Neuron (in vitro differentiated cells): ENCODE measurements at regions not wholly inside any gene's neighbourhood (a gene's known extent, or its start where the extent isn't known, plus 50 kb on each side); places are given as distances from the start of the nearest gene placed in this dataset.

Source experiments
- H2AFZ ChIP-seq: one replicate; pipeline ENCODE4 v1.6.1; 2013; ENCODE audit warnings: low read depth, mild to moderate bottlenecking, inconsistent platforms, low read length, moderate library complexity
- H3K27me3 ChIP-seq: one replicate; pipeline ENCODE4 v1.6.1; 2013; ENCODE audit warnings: low read length; ENCODE audit not compliant: insufficient read depth
- H3K36me3 ChIP-seq: one replicate; pipeline ENCODE4 v1.6.1; 2013; ENCODE audit warnings: low read length; ENCODE audit not compliant: insufficient read depth
- H3K4me1 ChIP-seq: one replicate; pipeline ENCODE4 v1.6.1; 2013; ENCODE audit warnings: low read length; ENCODE audit not compliant: insufficient read depth
- H3K4me3 ChIP-seq: 2 replicates; pipeline ENCODE4 v1.5.1; 2013; ENCODE audit warnings: mild to moderate bottlenecking, low read length, moderate library complexity
- H3K9me3 ChIP-seq: one replicate; pipeline ENCODE4 v1.6.1; 2013; ENCODE audit warnings: low read length

DNA sequence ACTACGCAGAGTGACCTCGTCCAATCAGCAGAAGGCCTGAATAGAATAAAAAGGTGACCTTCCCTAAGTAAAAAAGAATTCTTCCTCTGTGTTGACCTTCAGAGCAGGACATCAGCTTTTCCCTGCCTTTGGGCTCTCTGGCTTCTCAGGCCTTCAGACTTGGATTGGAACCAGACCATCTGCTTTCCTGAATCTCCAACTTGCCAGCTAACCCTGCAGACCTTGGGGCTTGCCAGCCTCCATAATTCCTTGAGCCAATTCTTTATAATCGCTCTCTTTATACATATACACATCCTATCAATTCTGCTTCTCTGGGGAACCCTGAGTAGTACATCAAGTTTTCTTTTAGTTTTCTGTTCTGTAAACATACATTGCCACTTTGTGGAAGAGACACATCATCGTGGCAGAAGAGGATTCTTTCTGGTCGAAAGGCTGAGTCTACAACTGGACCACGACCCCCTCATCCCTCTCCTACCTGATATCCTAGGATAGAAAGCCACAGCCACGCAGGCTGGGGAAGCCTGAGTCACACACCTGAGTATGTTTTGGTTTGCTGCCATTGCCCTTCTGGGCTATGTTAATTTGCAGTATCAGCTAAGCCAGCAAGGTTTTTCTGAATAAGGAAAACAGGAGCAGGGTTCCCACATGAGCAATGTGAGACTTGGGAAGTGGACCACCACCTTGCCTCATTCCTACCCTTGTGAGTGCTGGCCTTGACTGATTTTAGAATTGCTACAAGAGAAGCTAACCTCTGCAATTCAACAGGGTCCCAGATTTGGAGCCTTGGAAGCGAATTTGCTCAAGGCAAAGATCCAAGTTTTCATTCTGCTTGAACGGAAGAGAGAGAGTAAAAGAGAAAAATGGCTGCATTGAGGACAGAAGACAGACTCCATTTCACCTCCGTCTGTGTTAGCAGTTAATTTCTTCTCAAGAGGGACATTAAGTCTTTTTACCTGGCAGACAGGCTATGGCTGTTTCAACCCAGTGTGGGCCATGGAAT is 445.2 kb upstream of the FZD8 start:
- no peaks in the 10 kb centered on the region for H3K36me3 ChIP-seq
- H3K4me3 ChIP-seq: no peak overlapping the region
- H3K4me1 ChIP-seq: no peaks in the 10 kb centered on the region
- no peaks in the 10 kb centered on the region for H3K27me3 ChIP-seq
- H2AFZ ChIP-seq: no peak overlapping the region
- no peaks in the 10 kb centered on the region for H3K9me3 ChIP-seq

- no peak overlapping the region for H2AFZ ChIP-seq
- no peak overlapping the region for H3K4me3 ChIP-seq
- no peaks in the 10 kb centered on the region for H3K36me3 ChIP-seq
- no peaks in the 10 kb centered on the region for H3K4me1 ChIP-seq
- no peaks in the 10 kb centered on the region for H3K9me3 ChIP-seq
- H3K27me3 ChIP-seq: no peaks in the 10 kb centered on the region
These were observed 433.1 kb upstream of the FZD8 start for GRCh38 chr10:36075196-36075595.

DNA sequence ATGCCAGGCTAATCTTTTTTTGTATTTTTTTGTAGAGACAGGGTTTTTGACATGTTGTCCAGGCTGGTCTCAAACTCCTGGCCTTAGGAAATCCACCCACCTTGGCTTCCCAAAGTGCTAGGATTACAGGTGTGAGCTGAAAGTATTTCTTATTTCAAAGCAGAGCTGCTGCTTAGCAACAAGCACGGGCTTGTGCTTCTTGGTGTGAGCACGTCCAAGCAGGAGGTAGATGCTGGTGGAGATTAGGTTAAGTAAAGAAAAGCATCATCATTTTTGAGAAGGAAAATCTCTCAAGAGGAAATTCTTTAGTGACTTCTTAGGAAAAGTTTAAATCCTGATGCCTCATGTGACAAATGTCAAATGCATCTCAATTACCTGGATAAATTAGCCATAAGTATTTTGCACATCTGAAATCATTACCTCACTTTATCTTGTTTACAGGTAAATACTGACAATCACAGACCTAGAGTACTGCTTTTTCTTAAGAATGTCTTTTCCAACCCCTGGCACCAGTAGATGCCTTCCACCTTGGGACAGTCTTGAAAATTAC is 431.8 kb upstream of the FZD8 start:
- no peaks in the 10 kb centered on the region for H3K27me3 ChIP-seq
- no peaks in the 10 kb centered on the region for H3K36me3 ChIP-seq
- no peak overlapping the region for H2AFZ ChIP-seq
- no peaks in the 10 kb centered on the region for H3K9me3 ChIP-seq
- no peak overlapping the region for H3K4me3 ChIP-seq
- H3K4me1 ChIP-seq: no peaks in the 10 kb centered on the region

DNA sequence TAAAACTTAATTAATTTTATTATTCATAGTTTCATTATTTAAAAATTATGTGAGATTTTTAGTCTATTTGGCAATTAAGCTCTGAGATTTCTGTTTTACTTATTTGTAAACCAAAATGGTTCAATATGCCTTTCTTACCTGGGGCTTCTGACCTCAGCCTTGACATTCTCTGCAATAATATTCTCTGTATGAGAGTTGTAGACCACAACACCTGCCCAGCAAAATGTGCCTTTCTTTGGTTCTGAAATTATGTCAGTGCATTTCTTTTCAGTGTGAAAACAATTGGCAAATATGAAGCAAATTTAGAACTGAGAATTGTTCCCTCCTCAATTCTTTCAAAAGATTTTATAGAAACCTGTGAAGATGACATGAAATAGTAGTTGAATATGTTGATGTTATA is 426.4 kb upstream of the FZD8 start:
- no peaks in the 10 kb centered on the region for H3K36me3 ChIP-seq
- no peaks in the 10 kb centered on the region for H3K9me3 ChIP-seq
- no peaks in the 10 kb centered on the region for H3K4me1 ChIP-seq
- H3K4me3 ChIP-seq: no peak overlapping the region
- H2AFZ ChIP-seq: no peak overlapping the region
- no peaks in the 10 kb centered on the region for H3K27me3 ChIP-seq

- no peak overlapping the region for H3K4me3 ChIP-seq
- H3K9me3 ChIP-seq: no peaks in the 10 kb centered on the region
- no peaks in the 10 kb centered on the region for H3K27me3 ChIP-seq
- H3K4me1 ChIP-seq: no peaks in the 10 kb centered on the region
- no peak overlapping the region for H2AFZ ChIP-seq
- H3K36me3 ChIP-seq: no peaks in the 10 kb centered on the region
These were observed 425.7 kb upstream of the FZD8 start for GRCh38 chr10:36067748-36068147.

GRCh38 chr10:36066850-36067249 is 424.8 kb upstream of the FZD8 start:
- H3K4me3 ChIP-seq: no peak overlapping the region
- no peaks in the 10 kb centered on the region for H3K9me3 ChIP-seq
- no peaks in the 10 kb centered on the region for H3K4me1 ChIP-seq
- H3K36me3 ChIP-seq: no peaks in the 10 kb centered on the region
- no peak overlapping the region for H2AFZ ChIP-seq
- no peaks in the 10 kb centered on the region for H3K27me3 ChIP-seq

GRCh38 chr10:36066102-36066501 is 424.0 kb upstream of the FZD8 start:
- no peak overlapping the region for H2AFZ ChIP-seq
- H3K27me3 ChIP-seq: no peaks in the 10 kb centered on the region
- H3K9me3 ChIP-seq: no peaks in the 10 kb centered on the region
- no peak overlapping the region for H3K4me3 ChIP-seq
- no peaks in the 10 kb centered on the region for H3K4me1 ChIP-seq
- no peaks in the 10 kb centered on the region for H3K36me3 ChIP-seq

GRCh38 chr10:36063396-36063795 is 421.3 kb upstream of the FZD8 start:
- H3K9me3 ChIP-seq: no peaks in the 10 kb centered on the region
- no peak overlapping the region for H2AFZ ChIP-seq
- H3K27me3 ChIP-seq: no peaks in the 10 kb centered on the region
- H3K4me1 ChIP-seq: no peaks in the 10 kb centered on the region
- H3K4me3 ChIP-seq: no peak overlapping the region
- H3K36me3 ChIP-seq: no peaks in the 10 kb centered on the region

DNA sequence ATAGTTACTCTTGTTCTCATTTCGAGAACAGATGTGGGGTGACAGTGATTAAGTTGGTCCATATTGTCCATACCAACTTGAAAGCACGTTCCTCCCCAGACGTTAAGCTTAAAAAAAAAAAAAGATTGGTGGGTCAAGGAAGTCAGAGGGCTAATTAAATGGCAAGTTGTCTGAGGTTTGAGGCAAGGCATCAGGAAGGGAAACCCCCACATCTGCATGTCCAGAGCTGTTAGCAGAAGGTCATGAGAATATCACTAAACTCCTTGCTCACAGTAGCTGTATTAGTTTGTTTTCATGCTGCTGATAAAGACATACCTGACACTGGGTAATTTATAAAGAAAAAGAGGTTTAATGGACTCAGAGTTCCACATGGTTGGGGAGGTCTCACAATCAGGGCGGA is 415.6 kb upstream of the FZD8 start:
- H3K4me3 ChIP-seq: no peak overlapping the region
- H3K4me1 ChIP-seq: no peaks in the 10 kb centered on the region
- peaks cover 3% of the 10 kb centered on the region for H3K27me3 ChIP-seq
- H3K9me3 ChIP-seq: no peaks in the 10 kb centered on the region
- no peak overlapping the region for H2AFZ ChIP-seq
- no peaks in the 10 kb centered on the region for H3K36me3 ChIP-seq

DNA sequence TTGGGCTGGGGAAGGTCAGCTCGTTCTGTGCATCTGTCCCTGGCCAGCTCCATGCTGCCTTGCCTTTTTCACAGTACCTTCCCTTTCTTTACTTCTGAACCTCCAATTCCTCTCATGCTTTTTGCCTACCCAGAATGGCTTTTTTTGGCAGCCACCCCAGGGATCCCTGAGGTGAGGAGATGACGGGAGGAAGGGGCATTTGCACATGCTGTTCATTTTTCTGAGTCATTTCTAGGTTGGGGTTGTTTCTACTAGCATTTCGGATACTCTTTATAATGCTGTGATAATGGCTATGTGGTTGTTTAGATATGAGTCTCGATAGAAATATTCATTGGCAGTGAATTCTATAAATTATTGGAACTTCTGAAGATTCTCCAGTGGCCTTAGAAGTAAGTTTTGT is 415.1 kb upstream of the FZD8 start:
- Histone ChIP-seq H3K4me1 (no peaks in the 10 kb centered on the region), H3K4me3 (no peak overlapping the region), H3K27me3 (peaks cover 3% of the 10 kb centered on the region), H3K9me3 (no peaks in the 10 kb centered on the region), H2AFZ (no peak overlapping the region), H3K36me3 (no peaks in the 10 kb centered on the region)

DNA sequence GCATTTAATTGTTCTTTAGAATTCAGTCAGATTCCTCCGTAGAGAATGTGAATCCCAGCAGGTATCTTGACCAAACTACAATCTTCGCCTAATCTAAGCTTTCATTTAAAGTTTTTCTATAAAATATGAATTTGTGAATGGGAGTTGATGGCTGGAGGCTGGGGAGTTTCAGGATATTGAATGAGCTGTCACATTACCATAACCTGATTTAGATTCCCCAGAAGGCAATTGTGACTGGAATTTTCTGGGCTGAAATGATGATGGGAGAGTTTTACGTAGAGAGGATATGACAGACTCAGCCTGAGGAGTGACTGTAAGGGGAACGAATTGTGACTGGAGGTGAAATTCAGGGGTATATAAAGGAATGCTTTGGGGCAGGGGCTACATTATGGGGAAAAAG is 411.7 kb upstream of the FZD8 start:
- H2AFZ ChIP-seq: no peak overlapping the region
- no peaks in the 10 kb centered on the region for H3K4me1 ChIP-seq
- H3K27me3 ChIP-seq: peaks cover 3% of the 10 kb centered on the region
- no peak overlapping the region for H3K4me3 ChIP-seq
- no peaks in the 10 kb centered on the region for H3K36me3 ChIP-seq
- no peaks in the 10 kb centered on the region for H3K9me3 ChIP-seq

- H3K4me1 ChIP-seq: no peaks in the 10 kb centered on the region
- no peaks in the 10 kb centered on the region for H3K36me3 ChIP-seq
- H3K9me3 ChIP-seq: no peaks in the 10 kb centered on the region
- H3K27me3 ChIP-seq: peaks cover 3% of the 10 kb centered on the region
- no peak overlapping the region for H3K4me3 ChIP-seq
- H2AFZ ChIP-seq: no peak overlapping the region
These were observed 411.2 kb upstream of the FZD8 start for GRCh38 chr10:36053271-36053670.

DNA sequence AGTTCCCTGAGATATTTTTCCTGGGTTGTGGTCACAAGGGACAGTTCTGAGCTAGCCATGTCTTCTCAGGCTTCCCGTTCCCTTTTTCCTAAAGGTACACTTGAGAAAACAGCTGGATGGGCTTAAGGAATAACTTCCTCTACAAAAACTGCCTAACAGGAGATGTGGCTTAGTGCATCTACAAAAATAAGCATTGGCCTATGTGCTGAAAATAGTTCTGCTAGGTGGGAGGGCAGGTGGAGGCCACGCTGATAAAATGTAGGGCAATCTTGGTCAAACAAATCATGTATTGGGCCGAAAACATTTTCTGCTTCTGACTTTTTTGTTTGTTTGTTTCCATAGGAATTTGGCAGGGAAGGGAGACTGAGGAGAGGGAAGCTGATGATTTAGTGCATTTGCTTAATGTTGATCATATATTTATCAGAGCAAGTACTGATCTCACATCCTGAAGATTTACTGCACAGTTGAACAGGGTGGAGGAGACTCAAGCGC is 409.4 kb upstream of the FZD8 start:
- Histone ChIP-seq H3K4me1 (no peaks in the 10 kb centered on the region), H3K36me3 (no peaks in the 10 kb centered on the region), H3K4me3 (no peak overlapping the region), H2AFZ (no peak overlapping the region), H3K27me3 (no peaks in the 10 kb centered on the region), H3K9me3 (no peaks in the 10 kb centered on the region)
